ENCODE measurements at regions not wholly inside any gene's neighbourhood (a gene's known extent, or its start where the extent isn't known, plus 50 kb on each side); places are given as distances from the start of the nearest gene placed in this dataset.

GRCh38 chrX:13902406-13902805, 85.5 kb upstream of the GPM6B start:
- no peaks in the 10 kb centered on the region for H4K20me1 ChIP-seq (ENCODE audit: insufficient read depth, low read length)
- H3K27ac ChIP-seq (ENCODE audit: extremely low read length, insufficient read depth, low read length), result no peak overlapping the region
- POLR2A ChIA-PET, result no interaction called here
- TF ChIP-seq ZNF432 (CRISPR knock-in tag; IDR thresholded peaks at IDR 0.05; ENCODE audit: borderline replicate concordance), result no peak
- TF ChIP-seq PITX1 (CRISPR knock-in tag; IDR thresholded peaks at IDR 0.05), result no peak
- no peak for TF ChIP-seq ZNF75D (CRISPR knock-in tag; IDR thresholded peaks at IDR 0.05; ENCODE audit: borderline replicate concordance)
- TF ChIP-seq ZXDC (CRISPR knock-in tag; IDR thresholded peaks at IDR 0.05), result no peak
- TF ChIP-seq MZF1 (CRISPR knock-in tag; IDR thresholded peaks at IDR 0.05; ENCODE audit: borderline replicate concordance), result no peak
- no peak for TF ChIP-seq ZNF780A (CRISPR knock-in tag; IDR thresholded peaks at IDR 0.05)
- TF ChIP-seq GATAD2A (CRISPR knock-in tag; IDR thresholded peaks at IDR 0.05), result no peak
- TF ChIP-seq ZC3H4 (CRISPR knock-in tag; IDR thresholded peaks at IDR 0.05; ENCODE audit: borderline replicate concordance), result no peak
- DNase-seq (ENCODE audit: low spot score), result no peak
- no peaks in the 10 kb centered on the region for H3K4me1 ChIP-seq (ENCODE audit: insufficient read depth, low read length)
- H3K9me3 ChIP-seq (ENCODE audit: low read length), result no peaks in the 10 kb centered on the region
- no peak overlapping the region for H3K4me2 ChIP-seq (ENCODE audit: low read depth, low read length)
- 0% methylated on average over 2 of the region's 3 CpGs for WGBS (ENCODE audit: low lambda C conversion rate)
- H3K79me2 ChIP-seq (ENCODE audit: insufficient read depth, low read length), result no peaks in the 10 kb centered on the region
- intact Hi-C loops (cut with micrococcal nuclease; ENCODE audit: unreplicated experiment) (no loop called here), in situ Hi-C loops (cut with HindIII; ENCODE audit: extremely low pct_ligation_motif_present, low pct_unique_long_range_greater_than_20kb) (no loop called here)
- FAIRE-seq, result no peak
- no peak for ATAC-seq
- CTCF ChIA-PET (ENCODE audit: low intra/inter-chr PET ratio, low total read pairs), result no interaction called here
- H2AFZ ChIP-seq (ENCODE audit: low read length), result no peak overlapping the region
- H3K9ac ChIP-seq (ENCODE audit: insufficient read depth, low read depth, low read length), result no peak overlapping the region
- no peak overlapping the region for H3K4me3 ChIP-seq (replicated peaks in 1 of 3; ENCODE audit: insufficient read depth in 1 of 3, low read depth in 2 of 3, low read length in 3 of 3)
- H3K36me3 ChIP-seq (replicated peaks in 1 of 2; ENCODE audit: control insufficient read depth in 1 of 2, insufficient read depth in 2 of 2, low read length in 2 of 2), result no peaks in the 10 kb centered on the region
- H3K27me3 ChIP-seq (ENCODE audit: control insufficient read depth in 1 of 2, insufficient read depth in 2 of 2, low read length in 2 of 2), result no peaks in the 10 kb centered on the region
- no TSS peak for BruUV-seq (replicated peaks)

All from HepG2 (cell line).